ENCODE measurements at regions not wholly inside any gene's neighbourhood (a gene's known extent, or its start where the extent isn't known, plus 50 kb on each side); places are given as distances from the start of the nearest gene placed in this dataset.

DNA sequence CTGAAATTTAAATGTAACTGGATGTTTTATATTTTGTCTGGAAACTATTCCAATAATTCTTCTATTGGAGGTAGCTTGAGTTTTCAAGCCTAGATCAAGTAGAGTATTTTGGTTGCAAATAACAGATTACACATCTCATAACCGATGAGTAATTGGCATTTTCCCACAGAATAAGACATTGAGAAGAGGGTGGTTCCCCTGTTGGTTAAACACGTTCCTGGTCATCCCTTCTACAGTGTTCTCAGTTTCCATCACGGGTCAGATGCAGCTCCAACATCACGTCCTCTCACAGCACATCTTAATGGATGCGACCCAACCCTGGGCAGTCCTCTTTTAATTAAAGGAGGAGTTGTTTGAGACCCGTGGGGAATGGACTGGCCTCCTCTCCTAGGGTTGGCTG is 149.0 kb upstream of the ZNF516 start:
- Histone ChIP-seq H3K27me3 (replicated peaks) (no peaks in the 10 kb centered on the region), H3K27ac (no peak overlapping the region), H3K4me3 (ENCODE audit: low read depth, low read length) (no peak overlapping the region), H3K36me3 (replicated peaks) (no peaks in the 10 kb centered on the region)
- in situ Hi-C loops (cut with HindIII; ENCODE audit: low pct_ligation_motif_present, low sequenced_read_pairs), result no loop called here
- DNase-seq, result no peak
- TF ChIP-seq, protein P1, sequence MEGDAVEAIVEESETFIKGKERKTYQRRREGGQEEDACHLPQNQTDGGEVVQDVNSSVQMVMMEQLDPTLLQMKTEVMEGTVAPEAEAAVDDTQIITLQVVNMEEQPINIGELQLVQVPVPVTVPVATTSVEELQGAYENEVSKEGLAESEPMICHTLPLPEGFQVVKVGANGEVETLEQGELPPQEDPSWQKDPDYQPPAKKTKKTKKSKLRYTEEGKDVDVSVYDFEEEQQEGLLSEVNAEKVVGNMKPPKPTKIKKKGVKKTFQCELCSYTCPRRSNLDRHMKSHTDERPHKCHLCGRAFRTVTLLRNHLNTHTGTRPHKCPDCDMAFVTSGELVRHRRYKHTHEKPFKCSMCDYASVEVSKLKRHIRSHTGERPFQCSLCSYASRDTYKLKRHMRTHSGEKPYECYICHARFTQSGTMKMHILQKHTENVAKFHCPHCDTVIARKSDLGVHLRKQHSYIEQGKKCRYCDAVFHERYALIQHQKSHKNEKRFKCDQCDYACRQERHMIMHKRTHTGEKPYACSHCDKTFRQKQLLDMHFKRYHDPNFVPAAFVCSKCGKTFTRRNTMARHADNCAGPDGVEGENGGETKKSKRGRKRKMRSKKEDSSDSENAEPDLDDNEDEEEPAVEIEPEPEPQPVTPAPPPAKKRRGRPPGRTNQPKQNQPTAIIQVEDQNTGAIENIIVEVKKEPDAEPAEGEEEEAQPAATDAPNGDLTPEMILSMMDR (IDR thresholded peaks at IDR 0.05; ENCODE audit: low read depth, low read length, missing control alignments), result no peak

DNA sequence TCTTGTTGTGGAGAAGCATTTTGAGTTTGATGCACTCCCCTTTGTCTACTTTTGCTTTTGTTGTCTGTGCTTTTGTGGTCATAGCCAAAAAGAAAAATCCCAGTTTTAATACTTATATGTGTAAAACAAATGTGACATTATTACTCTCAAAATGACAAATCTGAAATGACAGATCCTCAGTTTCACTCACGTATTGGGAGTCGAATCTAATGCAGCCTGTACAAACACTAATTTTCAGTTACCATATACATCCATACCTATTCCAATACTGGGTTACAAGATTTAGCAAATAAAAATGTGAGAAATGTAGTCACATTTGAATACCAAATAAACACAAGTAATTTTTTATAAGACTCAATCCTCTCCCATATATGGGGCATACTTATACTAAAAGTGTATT is 148.2 kb upstream of the ZNF516 start:
- in situ Hi-C loops (cut with HindIII; ENCODE audit: low pct_ligation_motif_present, low sequenced_read_pairs), result no loop called here
- Histone ChIP-seq H3K27ac (no peak overlapping the region), H3K27me3 (replicated peaks) (no peaks in the 10 kb centered on the region), H3K4me3 (ENCODE audit: low read depth, low read length) (no peak overlapping the region), H3K36me3 (replicated peaks) (no peaks in the 10 kb centered on the region)
- TF ChIP-seq, protein P1 (IDR thresholded peaks at IDR 0.05; ENCODE audit: low read depth, low read length, missing control alignments), result no peak
- DNase-seq, result no peak

DNA sequence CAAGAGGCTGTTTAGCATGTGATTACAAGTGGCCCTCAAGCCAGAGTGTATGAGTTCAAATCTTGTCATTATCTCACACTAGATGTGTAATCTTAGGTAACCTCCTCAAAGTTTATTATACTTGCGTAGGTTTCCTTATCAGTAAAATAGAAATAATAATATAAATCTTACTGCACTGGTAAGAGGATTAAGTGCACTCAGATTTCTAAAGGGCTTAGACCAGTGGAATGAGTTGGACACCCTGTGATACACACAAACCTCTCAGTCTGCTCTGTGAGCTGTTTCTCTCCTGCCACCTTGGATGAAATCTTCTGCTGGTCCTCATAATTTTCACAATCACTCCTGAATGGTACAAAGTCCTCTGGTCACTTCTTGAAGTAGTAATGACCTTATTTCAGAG is 145.4 kb upstream of the ZNF516 start:
- H3K36me3 ChIP-seq (replicated peaks), result no peaks in the 10 kb centered on the region
- DNase-seq, result no peak
- no peaks in the 10 kb centered on the region for H3K27me3 ChIP-seq (replicated peaks)
- in situ Hi-C loops (cut with HindIII; ENCODE audit: low pct_ligation_motif_present, low sequenced_read_pairs), result no loop called here
- TF ChIP-seq, protein P1 (IDR thresholded peaks at IDR 0.05; ENCODE audit: low read depth, low read length, missing control alignments), result no peak
- H3K4me3 ChIP-seq (ENCODE audit: low read depth, low read length), result no peak overlapping the region
- no peak overlapping the region for H3K27ac ChIP-seq

DNA sequence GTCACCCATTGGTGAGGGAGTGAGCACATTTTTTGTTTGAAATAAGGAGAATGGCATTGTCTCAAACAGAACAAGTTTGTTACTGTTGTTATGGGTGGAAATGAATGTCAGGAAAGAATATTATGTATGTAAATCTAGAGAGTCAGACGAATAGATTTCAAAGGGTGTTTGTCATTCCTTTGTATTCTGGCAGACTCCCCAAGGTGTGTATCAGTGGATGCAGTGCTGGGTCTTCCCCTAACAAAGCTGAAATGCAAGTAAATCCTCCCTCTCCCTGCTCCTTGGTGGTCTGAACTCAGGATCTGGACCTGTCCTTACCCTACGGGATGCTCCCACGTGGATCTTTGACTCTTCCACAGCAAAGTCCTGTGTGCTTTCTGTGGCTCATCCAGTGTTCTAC is 139.5 kb upstream of the ZNF516 start:
- TF ChIP-seq, protein P1 (IDR thresholded peaks at IDR 0.05; ENCODE audit: low read depth, low read length, missing control alignments), result no peak
- DNase-seq, result no peak
- no peaks in the 10 kb centered on the region for H3K27me3 ChIP-seq (replicated peaks)
- H3K4me3 ChIP-seq (ENCODE audit: low read depth, low read length), result no peak overlapping the region
- no peaks in the 10 kb centered on the region for H3K36me3 ChIP-seq (replicated peaks)
- in situ Hi-C loops (cut with HindIII; ENCODE audit: low pct_ligation_motif_present, low sequenced_read_pairs), result no loop called here
- H3K27ac ChIP-seq, result no peak overlapping the region

DNA sequence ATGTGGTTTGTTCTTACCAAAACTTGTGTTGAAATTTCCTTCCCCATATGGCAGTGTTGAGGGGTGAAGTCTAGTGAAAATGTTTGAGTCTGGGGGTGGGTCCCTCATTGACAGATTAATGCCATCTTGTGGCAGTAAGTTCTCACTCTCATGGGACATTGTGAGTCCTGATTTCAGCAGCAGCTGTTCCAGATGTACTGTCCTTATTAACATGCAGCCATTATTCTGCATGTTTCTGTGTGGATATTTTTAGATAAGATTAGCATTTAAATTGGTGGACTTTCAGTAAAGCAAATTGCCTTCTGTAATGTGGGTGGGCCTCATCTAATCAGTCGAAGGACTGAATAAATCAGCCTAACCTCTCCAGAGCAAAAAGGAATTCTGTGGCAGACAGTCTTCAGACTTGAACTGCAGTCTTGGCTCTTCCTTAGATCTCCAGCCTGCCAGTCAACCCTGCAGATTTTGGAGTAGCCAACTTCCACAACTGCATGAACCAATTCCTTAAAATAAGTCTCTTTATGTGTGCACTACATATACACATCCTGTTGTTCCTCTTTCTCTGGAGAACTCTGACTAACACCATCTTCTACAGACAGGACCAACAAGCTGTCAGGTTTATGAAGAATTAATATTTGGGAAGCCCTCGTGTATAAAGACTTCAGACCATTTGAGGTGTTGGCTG is 138.7 kb upstream of the ZNF516 start:
- Histone ChIP-seq H3K27me3 (replicated peaks) (no peaks in the 10 kb centered on the region), H3K27ac (no peak overlapping the region), H3K4me3 (ENCODE audit: low read depth, low read length) (no peak overlapping the region), H3K36me3 (replicated peaks) (no peaks in the 10 kb centered on the region)
- no peak for DNase-seq
- TF ChIP-seq, protein P1 (IDR thresholded peaks at IDR 0.05; ENCODE audit: low read depth, low read length, missing control alignments), result no peak
- in situ Hi-C loops (cut with HindIII; ENCODE audit: low pct_ligation_motif_present, low sequenced_read_pairs), result no loop called here

DNA sequence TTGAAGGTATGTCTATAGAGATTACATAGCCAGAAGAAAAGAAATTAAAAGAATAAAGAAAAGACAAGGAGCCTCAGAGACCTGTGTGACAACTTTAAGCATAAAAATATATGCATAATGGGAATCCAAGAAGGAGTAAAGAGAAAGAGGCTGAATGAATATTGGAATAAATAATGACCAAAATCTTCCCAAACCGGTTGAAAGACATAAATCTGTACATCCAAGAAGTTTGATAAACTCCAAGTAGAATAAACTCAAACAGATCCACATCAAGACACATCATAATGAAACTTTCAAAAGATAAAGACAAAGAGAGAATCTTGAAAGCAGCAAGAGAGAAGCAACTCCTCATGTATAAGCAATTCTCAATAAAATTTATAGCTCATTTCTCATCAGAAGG is 132.4 kb upstream of the ZNF516 start:
- Histone ChIP-seq H3K36me3 (replicated peaks) (no peaks in the 10 kb centered on the region), H3K27ac (no peak overlapping the region), H3K4me3 (ENCODE audit: low read depth, low read length) (no peak overlapping the region), H3K27me3 (replicated peaks) (no peaks in the 10 kb centered on the region)
- in situ Hi-C loops (cut with HindIII; ENCODE audit: low pct_ligation_motif_present, low sequenced_read_pairs), result no loop called here
- TF ChIP-seq, protein P1 (IDR thresholded peaks at IDR 0.05; ENCODE audit: low read depth, low read length, missing control alignments), result no peak
- no peak for DNase-seq
